Activated naive CD8-positive, alpha-beta T cell treated with anti-CD3 and anti-CD28 coated beads, Interleukin-2, amount 50 U/mL, for 24 hours (primary cell): ENCODE measurements at regions not wholly inside any gene's neighbourhood (a gene's known extent, or its start where the extent isn't known, plus 50 kb on each side); places are given as distances from the start of the nearest gene placed in this dataset.

Experiments used
- ATAC-seq: fragments of 150-1000 bp; cut with Tn5 transposase; one replicate; pipeline ENCODE4 v1.10.0; 2021
- DNase-seq: peaks from one replicate; pipeline ENCODE4 v3.0.0; 2021
- H3K27ac Mint-ChIP-seq: one replicate; pipeline ENCODE4 v1.8.0; 2021; ENCODE audit warnings: mild to moderate bottlenecking, mixed read lengths
- H3K27me3 Mint-ChIP-seq: one replicate; pipeline ENCODE4 v1.8.0; 2021; ENCODE audit warnings: mixed read lengths
- H3K36me3 Mint-ChIP-seq: one replicate; pipeline ENCODE4 v1.8.0; 2021; ENCODE audit warnings: low read depth, mixed read lengths
- H3K4me1 Mint-ChIP-seq: one replicate; pipeline ENCODE4 v1.8.0; 2021; ENCODE audit warnings: mixed read lengths
- H3K4me3 Mint-ChIP-seq: one replicate; pipeline ENCODE4 v1.8.0; 2021; ENCODE audit warnings: mild to moderate bottlenecking, moderate library complexity, mixed read lengths
- H3K9me3 Mint-ChIP-seq: one replicate; pipeline ENCODE4 v1.8.0; 2021; ENCODE audit warnings: mixed read lengths

GRCh38 chr4:122203407-122203806, 51.3 kb downstream of the BLTP1 start:
- no peaks in the 10 kb centered on the region for H3K27me3 Mint-ChIP-seq
- DNase-seq, result no peak
- H3K9me3 Mint-ChIP-seq, result no peaks in the 10 kb centered on the region
- ATAC-seq, result no peak
- H3K36me3 Mint-ChIP-seq, result peaks cover 28% of the 10 kb centered on the region
- H3K27ac Mint-ChIP-seq, result no peak overlapping the region
- no peaks in the 10 kb centered on the region for H3K4me1 Mint-ChIP-seq
- no peak overlapping the region for H3K4me3 Mint-ChIP-seq

- Mint-ChIP-seq H3K27me3 (no peaks in the 10 kb centered on the region), H3K27ac (no peak overlapping the region)
These were observed 53.6 kb downstream of the BLTP1 start for GRCh38 chr4:122205687-122206086.

GRCh38 chr4:122212880-122213279, 60.7 kb downstream of the BLTP1 start:
- H3K27ac Mint-ChIP-seq, result no peak overlapping the region
- ATAC-seq (no peak), DNase-seq (no peak)
- peaks cover 27% of the 10 kb centered on the region for H3K36me3 Mint-ChIP-seq
- peaks cover 7% of the 10 kb centered on the region for H3K4me1 Mint-ChIP-seq
- H3K9me3 Mint-ChIP-seq, result no peaks in the 10 kb centered on the region
- no peaks in the 10 kb centered on the region for H3K27me3 Mint-ChIP-seq
- H3K4me3 Mint-ChIP-seq, result no peak overlapping the region

More at GRCh38 chr4:122205687-122206086, 53.6 kb downstream of the BLTP1 start:
- DNase-seq (no peak), ATAC-seq (no peak)
- no peaks in the 10 kb centered on the region for H3K4me1 Mint-ChIP-seq
- no peak overlapping the region for H3K4me3 Mint-ChIP-seq
- peaks cover 30% of the 10 kb centered on the region for H3K36me3 Mint-ChIP-seq
- H3K9me3 Mint-ChIP-seq, result no peaks in the 10 kb centered on the region

- H3K36me3 Mint-ChIP-seq, result peaks cover 22% of the 10 kb centered on the region
- DNase-seq, result no peak
These were observed 66.6 kb downstream of the BLTP1 start for GRCh38 chr4:122218762-122219161.

GRCh38 chr4:122219356-122219755, 67.2 kb downstream of the BLTP1 start:
- H3K36me3 Mint-ChIP-seq, result peaks cover 22% of the 10 kb centered on the region
- no peak overlapping the region for H3K4me3 Mint-ChIP-seq
- ATAC-seq (no peak), DNase-seq (no peak)
- no peaks in the 10 kb centered on the region for H3K9me3 Mint-ChIP-seq
- peaks cover 4% of the 10 kb centered on the region for H3K4me1 Mint-ChIP-seq
- no peaks in the 10 kb centered on the region for H3K27me3 Mint-ChIP-seq
- no peak overlapping the region for H3K27ac Mint-ChIP-seq

More at GRCh38 chr4:122218762-122219161, 66.6 kb downstream of the BLTP1 start:
- Mint-ChIP-seq H3K27me3 (no peaks in the 10 kb centered on the region), H3K27ac (no peak overlapping the region), H3K9me3 (no peaks in the 10 kb centered on the region), H3K4me3 (no peak overlapping the region), H3K4me1 (peaks cover 4% of the 10 kb centered on the region)
- no peak for ATAC-seq

GRCh38 chr4:122221322-122221721, 69.2 kb downstream of the BLTP1 start:
- H3K4me1 Mint-ChIP-seq, result peaks cover 4% of the 10 kb centered on the region
- H3K9me3 Mint-ChIP-seq, result no peaks in the 10 kb centered on the region
- no peak for DNase-seq
- no peak overlapping the region for H3K4me3 Mint-ChIP-seq
- ATAC-seq, result no peak
- no peak overlapping the region for H3K27ac Mint-ChIP-seq
- peaks cover 16% of the 10 kb centered on the region for H3K36me3 Mint-ChIP-seq
- no peaks in the 10 kb centered on the region for H3K27me3 Mint-ChIP-seq

- H3K4me1 Mint-ChIP-seq, result peaks cover 2% of the 10 kb centered on the region
- no peak for ATAC-seq
- H3K27me3 Mint-ChIP-seq, result no peaks in the 10 kb centered on the region
- no peak overlapping the region for H3K4me3 Mint-ChIP-seq
- peak; percentile 2 for DNase-seq
- peaks cover 15% of the 10 kb centered on the region for H3K36me3 Mint-ChIP-seq
- H3K27ac Mint-ChIP-seq, result no peak overlapping the region
- H3K9me3 Mint-ChIP-seq, result no peaks in the 10 kb centered on the region
These were observed 72.2 kb downstream of the BLTP1 start for GRCh38 chr4:122224348-122224747.

GRCh38 chr4:122227202-122227601, 75.1 kb downstream of the BLTP1 start:
- H3K27me3 Mint-ChIP-seq, result no peaks in the 10 kb centered on the region
- no peaks in the 10 kb centered on the region for H3K4me1 Mint-ChIP-seq
- ATAC-seq (no peak), DNase-seq (no peak)
- H3K27ac Mint-ChIP-seq, result no peak overlapping the region
- H3K9me3 Mint-ChIP-seq, result no peaks in the 10 kb centered on the region
- H3K4me3 Mint-ChIP-seq, result no peak overlapping the region
- H3K36me3 Mint-ChIP-seq, result peaks cover 16% of the 10 kb centered on the region

GRCh38 chr4:122229857-122230256, 77.7 kb downstream of the BLTP1 start:
- Mint-ChIP-seq H3K27ac (no peak overlapping the region), H3K27me3 (no peaks in the 10 kb centered on the region), H3K9me3 (no peaks in the 10 kb centered on the region), H3K36me3 (peaks cover 17% of the 10 kb centered on the region), H3K4me3 (no peak overlapping the region), H3K4me1 (no peaks in the 10 kb centered on the region)
- no peak for DNase-seq
- no peak for ATAC-seq

GRCh38 chr4:122232633-122233032, 80.5 kb downstream of the BLTP1 start:
- H3K9me3 Mint-ChIP-seq, result no peaks in the 10 kb centered on the region
- DNase-seq (no peak), ATAC-seq (no peak)
- no peak overlapping the region for H3K4me3 Mint-ChIP-seq
- H3K4me1 Mint-ChIP-seq, result no peaks in the 10 kb centered on the region
- H3K27ac Mint-ChIP-seq, result no peak overlapping the region
- peaks cover 25% of the 10 kb centered on the region for H3K36me3 Mint-ChIP-seq
- no peaks in the 10 kb centered on the region for H3K27me3 Mint-ChIP-seq

- no peak for DNase-seq
- H3K27ac Mint-ChIP-seq, result no peak overlapping the region
- H3K36me3 Mint-ChIP-seq, result peaks cover 31% of the 10 kb centered on the region
These were observed 82.6 kb downstream of the BLTP1 start for GRCh38 chr4:122234686-122235085.

GRCh38 chr4:122243785-122244184, 91.7 kb downstream of the BLTP1 start:
- DNase-seq, result no peak
- H3K27ac Mint-ChIP-seq, result no peak overlapping the region
- H3K27me3 Mint-ChIP-seq, result no peaks in the 10 kb centered on the region
- peaks cover 13% of the 10 kb centered on the region for H3K36me3 Mint-ChIP-seq
- no peak overlapping the region for H3K4me3 Mint-ChIP-seq
- H3K4me1 Mint-ChIP-seq, result no peaks in the 10 kb centered on the region
- ATAC-seq, result no peak
- H3K9me3 Mint-ChIP-seq, result no peaks in the 10 kb centered on the region

More at GRCh38 chr4:122234686-122235085, 82.6 kb downstream of the BLTP1 start:
- Mint-ChIP-seq H3K4me3 (no peak overlapping the region), H3K4me1 (peaks cover 9% of the 10 kb centered on the region), H3K27me3 (no peaks in the 10 kb centered on the region), H3K9me3 (no peaks in the 10 kb centered on the region)
- no peak for ATAC-seq

GRCh38 chr4:122244764-122245163, 92.6 kb downstream of the BLTP1 start:
- DNase-seq (no peak), ATAC-seq (no peak)
- H3K9me3 Mint-ChIP-seq, result no peaks in the 10 kb centered on the region
- H3K27me3 Mint-ChIP-seq, result no peaks in the 10 kb centered on the region
- no peak overlapping the region for H3K4me3 Mint-ChIP-seq
- peaks cover 14% of the 10 kb centered on the region for H3K36me3 Mint-ChIP-seq
- no peaks in the 10 kb centered on the region for H3K4me1 Mint-ChIP-seq
- no peak overlapping the region for H3K27ac Mint-ChIP-seq

- no peaks in the 10 kb centered on the region for H3K27me3 Mint-ChIP-seq
- no peaks in the 10 kb centered on the region for H3K4me1 Mint-ChIP-seq
- H3K36me3 Mint-ChIP-seq, result peaks cover 9% of the 10 kb centered on the region
- H3K9me3 Mint-ChIP-seq, result no peaks in the 10 kb centered on the region
- no peak for DNase-seq
- no peak overlapping the region for H3K4me3 Mint-ChIP-seq
- ATAC-seq, result no peak
- H3K27ac Mint-ChIP-seq, result no peak overlapping the region
These were observed 94.4 kb downstream of the BLTP1 start for GRCh38 chr4:122246551-122246950.

GRCh38 chr4:122249357-122249756, 97.2 kb downstream of the BLTP1 start:
- peaks cover 24% of the 10 kb centered on the region for H3K36me3 Mint-ChIP-seq

GRCh38 chr4:122252584-122252983, 100.5 kb downstream of the BLTP1 start:
- ATAC-seq, result no peak
- Mint-ChIP-seq H3K27me3 (no peaks in the 10 kb centered on the region), H3K9me3 (no peaks in the 10 kb centered on the region), H3K27ac (no peak overlapping the region), H3K36me3 (peaks cover 36% of the 10 kb centered on the region), H3K4me3 (no peak overlapping the region), H3K4me1 (no peaks in the 10 kb centered on the region)
- no peak for DNase-seq

More at GRCh38 chr4:122249357-122249756, 97.2 kb downstream of the BLTP1 start:
- DNase-seq (no peak), ATAC-seq (no peak)
- no peaks in the 10 kb centered on the region for H3K4me1 Mint-ChIP-seq
- H3K9me3 Mint-ChIP-seq, result no peaks in the 10 kb centered on the region
- H3K4me3 Mint-ChIP-seq, result no peak overlapping the region
- H3K27ac Mint-ChIP-seq, result no peak overlapping the region
- H3K27me3 Mint-ChIP-seq, result no peaks in the 10 kb centered on the region
